Large intestine (tissue), 3 donors: ENCODE measurements at regions not wholly inside any gene's neighbourhood (a gene's known extent, or its start where the extent isn't known, plus 50 kb on each side); places are given as distances from the start of the nearest gene placed in this dataset.

Experiments used
- DNase-seq, 2 donors: peaks; one replicate each; pipeline versions ENCODE4 v3.0.0 to v3.0.0-alpha.2; 2013
- H3K27ac ChIP-seq: one replicate; pipeline ENCODE4 v1.5.1; 2013; ENCODE audit warnings: low read length
- H3K27me3 ChIP-seq: 2 replicates; pipeline ENCODE4 v1.6.1; 2013; ENCODE audit warnings: low read length; ENCODE audit not compliant: control insufficient read depth, insufficient read depth
- H3K36me3 ChIP-seq: 2 replicates; pipeline ENCODE4 v1.6.1; 2013; ENCODE audit warnings: low read length; ENCODE audit not compliant: control insufficient read depth, insufficient read depth
- H3K4me1 ChIP-seq: one replicate; pipeline ENCODE4 v1.6.1; 2013; ENCODE audit warnings: low read length; ENCODE audit not compliant: control insufficient read depth, insufficient read depth
- H3K4me3 ChIP-seq: one replicate; pipeline ENCODE4 v1.5.1; 2013; ENCODE audit warnings: low read length
- H3K9me3 ChIP-seq: one replicate; pipeline ENCODE4 v1.6.1; 2013; ENCODE audit warnings: mild to moderate bottlenecking, low read depth, low read length, moderate library complexity; ENCODE audit not compliant: control insufficient read depth
- WGBS: methylation state at CpG from one replicate; pipeline ENCODE4 v1.1.5; 2013; ENCODE audit warnings: low lambda C conversion rate; ENCODE audit not compliant: insufficient coverage; 5-methylcytosine and 5-hydroxymethylcytosine counted together

- Histone ChIP-seq H3K4me1 (no peaks in the 10 kb centered on the region), H3K27ac (no peak overlapping the region), H3K27me3 (no peaks in the 10 kb centered on the region), H3K36me3 (no peaks in the 10 kb centered on the region), H3K4me3 (no peak overlapping the region), H3K9me3 (no peaks in the 10 kb centered on the region)
- WGBS, result no CpG with 5 or more reads among the region's 1 CpG
- DNase-seq, result no peak
Observed at GRCh38 chr7:22625251-22625650, 101.7 kb upstream of the IL6 start.

GRCh38 chr7:22624781-22625180 is 102.2 kb upstream of the IL6 start:
- Histone ChIP-seq H3K9me3 (no peaks in the 10 kb centered on the region), H3K36me3 (no peaks in the 10 kb centered on the region), H3K4me3 (no peak overlapping the region), H3K27ac (no peak overlapping the region), H3K27me3 (no peaks in the 10 kb centered on the region), H3K4me1 (no peaks in the 10 kb centered on the region)
- no peak for DNase-seq
- 90% methylated on average over 2 of the region's 3 CpGs for WGBS

DNA sequence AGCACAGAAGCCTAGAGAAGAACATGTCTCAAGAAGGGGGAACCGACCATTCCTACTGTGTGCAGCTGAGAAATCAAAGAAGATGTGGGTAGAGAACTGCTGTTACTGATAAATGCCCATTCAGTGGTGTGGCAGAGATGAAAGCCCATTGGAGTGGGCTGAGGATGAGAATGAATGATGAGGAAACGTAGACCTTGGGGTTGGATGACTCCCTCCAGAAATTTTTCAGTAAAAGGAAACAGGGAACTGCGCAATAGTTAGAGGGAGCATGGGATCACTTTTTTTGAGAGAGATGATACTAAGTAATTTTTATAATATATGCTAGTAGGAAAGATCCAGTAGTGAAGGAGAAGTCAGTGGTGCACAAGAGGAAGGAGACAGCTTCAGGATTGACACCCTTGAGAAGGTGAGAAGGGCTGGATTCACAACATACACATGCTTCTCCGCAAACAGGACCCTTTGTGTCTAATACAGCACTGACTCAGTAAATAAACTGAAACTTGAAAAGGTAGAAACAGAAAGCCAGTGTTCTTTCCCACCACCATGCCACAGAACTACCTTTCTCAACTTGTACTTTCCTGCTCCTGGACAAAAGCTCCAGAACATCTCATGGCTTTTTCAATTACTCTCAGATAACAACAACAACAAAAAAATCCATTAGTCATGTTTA is 104.7 kb upstream of the IL6 start:
- no peak for DNase-seq
- no peak overlapping the region for H3K27ac ChIP-seq
- H3K36me3 ChIP-seq, result no peaks in the 10 kb centered on the region
- H3K4me3 ChIP-seq, result no peak overlapping the region
- no peaks in the 10 kb centered on the region for H3K27me3 ChIP-seq
- no peaks in the 10 kb centered on the region for H3K4me1 ChIP-seq
- H3K9me3 ChIP-seq, result no peaks in the 10 kb centered on the region
- WGBS, result 100% methylated on average over 1 of the region's 4 CpGs

- Histone ChIP-seq H3K4me1 (no peaks in the 10 kb centered on the region), H3K4me3 (no peak overlapping the region), H3K27me3 (no peaks in the 10 kb centered on the region), H3K27ac (no peak overlapping the region), H3K9me3 (no peaks in the 10 kb centered on the region), H3K36me3 (no peaks in the 10 kb centered on the region)
- no peak for DNase-seq
Observed at GRCh38 chr7:22618528-22618927, 108.5 kb upstream of the IL6 start.

GRCh38 chr7:22617166-22617565 is 109.8 kb upstream of the IL6 start:
- Histone ChIP-seq H3K4me1 (no peaks in the 10 kb centered on the region), H3K9me3 (no peaks in the 10 kb centered on the region), H3K27ac (no peak overlapping the region), H3K27me3 (no peaks in the 10 kb centered on the region), H3K4me3 (no peak overlapping the region), H3K36me3 (no peaks in the 10 kb centered on the region)
- DNase-seq, result no peak
- no CpG with 5 or more reads among the region's 4 CpGs for whole genome bisulfite sequencing

DNA sequence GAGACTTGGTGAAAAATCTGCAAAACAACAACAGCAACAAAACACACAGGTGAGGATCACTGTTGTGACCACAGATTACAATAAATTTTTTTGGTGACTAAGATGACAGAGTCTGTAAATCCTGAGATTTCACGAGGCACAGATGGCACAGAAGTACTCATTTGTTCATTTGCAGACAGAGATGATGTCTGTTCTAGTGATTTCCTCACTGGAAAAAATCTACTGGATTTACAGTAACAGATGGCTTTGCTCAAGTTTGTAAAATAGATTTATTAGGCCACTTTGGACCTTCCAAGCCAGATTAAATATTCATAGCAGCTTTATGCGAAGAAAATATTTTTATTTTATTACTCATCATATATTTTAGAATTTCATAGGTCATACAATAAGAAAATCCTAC is 113.5 kb upstream of the IL6 start:
- no peaks in the 10 kb centered on the region for H3K9me3 ChIP-seq
- no peaks in the 10 kb centered on the region for H3K36me3 ChIP-seq
- no peak overlapping the region for H3K27ac ChIP-seq
- H3K4me3 ChIP-seq, result no peak overlapping the region
- WGBS, result 71% methylated on average over 1 of the region's 2 CpGs
- DNase-seq, result no peak
- H3K27me3 ChIP-seq, result no peaks in the 10 kb centered on the region
- H3K4me1 ChIP-seq, result no peaks in the 10 kb centered on the region

DNA sequence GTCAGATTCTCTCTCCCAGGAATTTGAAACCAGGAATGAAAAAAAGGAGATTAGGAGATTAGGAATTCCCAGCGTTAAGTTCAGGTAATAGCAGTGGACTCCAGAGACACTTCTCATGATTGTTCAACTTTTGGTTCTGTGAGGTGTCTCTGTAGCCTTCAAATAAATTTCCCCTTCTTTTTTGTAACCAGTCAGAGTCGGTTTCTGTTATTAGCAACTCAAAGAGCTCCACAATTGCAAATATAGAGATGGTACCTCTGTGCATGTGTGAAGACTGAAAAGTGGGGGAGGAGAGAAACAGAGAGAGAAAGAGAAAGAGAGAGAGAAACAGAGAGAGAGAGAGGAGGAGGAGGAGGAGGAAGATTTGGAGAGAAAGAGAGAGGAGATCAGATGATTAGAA is 112.8 kb upstream of the STEAP1B start:
- Histone ChIP-seq H3K27ac (no peak overlapping the region), H3K4me1 (no peaks in the 10 kb centered on the region), H3K27me3 (no peaks in the 10 kb centered on the region), H3K36me3 (no peaks in the 10 kb centered on the region), H3K4me3 (no peak overlapping the region), H3K9me3 (no peaks in the 10 kb centered on the region)
- WGBS, result no CpG with 5 or more reads among the region's 2 CpGs
- no peak for DNase-seq

DNA sequence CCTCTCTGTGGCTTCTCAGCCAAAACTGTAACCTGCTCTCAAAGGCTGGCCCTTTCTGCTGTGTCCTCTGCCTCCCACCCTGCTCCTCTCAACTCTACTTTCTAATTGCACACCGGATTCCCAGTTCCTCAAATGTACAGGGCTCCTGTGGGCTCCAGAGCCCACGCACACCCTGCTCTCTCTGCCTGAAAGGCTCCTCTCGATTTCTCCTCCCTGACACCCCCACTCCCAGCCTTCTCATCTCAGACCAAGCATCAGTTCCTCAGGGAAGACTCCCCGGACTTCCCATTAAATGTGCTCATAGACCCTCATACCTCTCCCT is 111.7 kb upstream of the STEAP1B start:
- no CpG with 5 or more reads among the region's 4 CpGs for WGBS
- H3K9me3 ChIP-seq, result no peaks in the 10 kb centered on the region
- DNase-seq, result no peak
- no peaks in the 10 kb centered on the region for H3K36me3 ChIP-seq
- no peak overlapping the region for H3K27ac ChIP-seq
- H3K4me1 ChIP-seq, result no peaks in the 10 kb centered on the region
- no peak overlapping the region for H3K4me3 ChIP-seq
- H3K27me3 ChIP-seq, result no peaks in the 10 kb centered on the region

DNA sequence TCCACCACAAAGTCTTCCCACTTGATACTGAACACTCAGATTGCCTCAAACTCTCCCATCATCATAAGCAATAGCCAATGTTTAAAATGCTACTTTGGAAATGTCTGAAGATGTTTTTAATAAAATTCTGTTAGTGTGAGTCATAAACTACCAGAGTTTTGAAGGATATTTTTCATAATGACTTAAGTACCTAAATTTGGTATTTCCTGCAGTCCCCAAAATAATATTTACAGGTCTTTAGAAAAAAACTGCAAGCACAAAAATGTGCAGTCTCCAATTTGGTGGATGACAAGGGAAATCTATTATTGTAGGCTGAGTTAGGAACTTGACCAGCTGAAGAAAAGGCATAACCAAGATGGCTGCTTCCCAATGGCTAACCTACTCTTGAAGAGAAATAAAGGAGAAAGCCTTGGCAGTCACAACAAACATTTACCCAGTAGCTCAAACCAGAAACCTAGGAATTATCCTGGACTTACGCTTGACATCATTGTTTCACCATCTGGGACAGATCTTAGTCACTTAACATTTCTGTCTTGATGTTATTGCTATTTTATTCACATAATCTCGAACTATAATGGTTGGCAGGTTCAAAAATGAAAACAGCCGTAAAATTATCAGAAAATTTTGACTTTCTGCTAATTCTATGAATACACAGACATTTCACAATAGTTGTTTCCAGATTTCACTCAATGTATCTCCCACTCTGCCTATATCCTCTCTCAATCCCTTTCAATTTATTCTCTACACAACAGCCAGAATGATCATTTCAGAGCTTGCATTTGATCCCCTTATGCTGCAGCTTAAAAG is 111.2 kb upstream of the STEAP1B start:
- Histone ChIP-seq H3K36me3 (no peaks in the 10 kb centered on the region), H3K9me3 (no peaks in the 10 kb centered on the region), H3K27ac (no peak overlapping the region), H3K4me3 (no peak overlapping the region), H3K4me1 (no peaks in the 10 kb centered on the region), H3K27me3 (no peaks in the 10 kb centered on the region)
- DNase-seq, result no peak
- WGBS, result no CpG with 5 or more reads among the region's 3 CpGs

DNA sequence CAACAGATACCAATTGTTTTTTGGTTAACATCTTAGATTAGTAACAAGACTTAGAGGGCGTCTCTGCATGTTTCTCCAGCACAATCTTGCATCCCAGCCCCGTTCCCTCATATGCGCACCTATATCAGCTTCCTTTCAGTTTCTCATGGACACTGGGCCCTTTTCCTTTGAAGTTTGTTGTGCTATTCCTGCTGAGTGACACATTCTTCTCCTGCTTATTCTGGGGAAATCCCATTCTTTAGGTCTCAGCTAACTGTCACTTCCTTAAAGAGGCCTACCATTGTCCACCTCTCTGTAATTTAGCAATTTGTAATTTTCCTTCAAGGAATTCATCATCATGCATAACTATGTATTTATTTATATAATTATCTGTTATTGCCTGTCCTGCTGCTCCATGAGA is 110.3 kb upstream of the STEAP1B start:
- H3K27ac ChIP-seq, result no peak overlapping the region
- no peaks in the 10 kb centered on the region for H3K9me3 ChIP-seq
- no peaks in the 10 kb centered on the region for H3K36me3 ChIP-seq
- H3K4me1 ChIP-seq, result no peaks in the 10 kb centered on the region
- H3K27me3 ChIP-seq, result no peaks in the 10 kb centered on the region
- no peak for DNase-seq
- no peak overlapping the region for H3K4me3 ChIP-seq
- no CpG with 5 or more reads among the region's 3 CpGs for WGBS

DNA sequence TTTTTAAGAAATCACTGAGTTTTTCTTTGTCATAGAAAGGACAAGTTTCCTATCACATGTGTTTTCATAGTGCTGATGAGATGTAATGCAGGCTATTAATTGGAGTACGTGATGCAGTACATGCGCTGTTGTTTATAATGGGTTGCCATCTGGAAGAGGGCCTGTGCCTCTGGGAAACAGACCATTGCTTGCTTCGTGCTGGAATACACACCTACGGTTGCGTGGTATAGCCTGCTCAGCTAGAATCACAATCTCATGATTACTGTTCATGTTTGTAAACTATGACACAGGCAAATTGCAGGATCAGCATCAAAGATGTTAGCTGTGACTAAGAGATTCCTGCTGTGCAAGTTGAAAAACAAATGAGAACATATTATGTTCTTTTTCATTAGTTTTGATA is 107.2 kb upstream of the STEAP1B start:
- Histone ChIP-seq H3K9me3 (no peaks in the 10 kb centered on the region), H3K27me3 (no peaks in the 10 kb centered on the region), H3K36me3 (no peaks in the 10 kb centered on the region), H3K27ac (no peak overlapping the region), H3K4me3 (no peak overlapping the region), H3K4me1 (no peaks in the 10 kb centered on the region)
- whole genome bisulfite sequencing, result 89% methylated on average over 3 of the region's 5 CpGs
- DNase-seq, result no peak
